ENCODE measurements at regions not wholly inside any gene's neighbourhood (a gene's known extent, or its start where the extent isn't known, plus 50 kb on each side); places are given as distances from the start of the nearest gene placed in this dataset.
A peak's percentile ranks its signal among the peaks of the same experiment; 100 is the strongest.

GRCh38 chr9:109619310-109619709 is 121.2 kb upstream of the PTPN3 start:
- DNase-seq (no peak), ATAC-seq (no peak)
- Histone ChIP-seq H3K27ac (no peak overlapping the region), H3K36me3 (no peaks in the 10 kb centered on the region), H3K4me3 (no peak overlapping the region), H3K27me3 (peaks cover 0 to 2% (median 0%) of the 10 kb centered on the region in 9 donors), H3K9me3 (peaks cover 0 to 11% (median 0%) of the 10 kb centered on the region in 12 donors), H3K4me1 (peaks cover 0 to 4% (median 0%) of the 10 kb centered on the region in 12 donors)
- TF ChIP-seq CTCF (IDR thresholded peaks at IDR 0.05) (no peak), POLR2A (IDR thresholded peaks at IDR 0.05) (no peak)
- intact Hi-C loops (cut with DNase I), result no loop called here
- WGBS, 4 donors, result 68 to 79% (median 74%) methylated on average over 3 of the region's 3 CpGs

GRCh38 chr9:109624143-109624542 is 126.0 kb upstream of the PTPN3 start:
- no peak overlapping the region for H3K27ac ChIP-seq
- H3K4me3 ChIP-seq, result no peak overlapping the region
- H3K36me3 ChIP-seq, result no peaks in the 10 kb centered on the region
- H3K27me3 ChIP-seq, result peaks cover 0 to 2% (median 0%) of the 10 kb centered on the region in 9 donors
- peak in 3 of 4 donors; percentile 46 to 67 (median 47) for ATAC-seq
- intact Hi-C loops (cut with DNase I), result no loop called here
- no peak for DNase-seq
- H3K9me3 ChIP-seq, result no peaks in the 10 kb centered on the region
- TF ChIP-seq POLR2A (IDR thresholded peaks at IDR 0.05), result no peak
- no peak for TF ChIP-seq CTCF (IDR thresholded peaks at IDR 0.05)
- WGBS, 4 donors, result 39 to 52% (median 44%) methylated on average over 3 of the region's 3 CpGs
- H3K4me1 ChIP-seq, result peaks cover 0 to 15% (median 2%) of the 10 kb centered on the region in 12 donors

GRCh38 chr9:109624896-109625295 is 126.8 kb upstream of the PTPN3 start:
- Histone ChIP-seq H3K36me3 (no peaks in the 10 kb centered on the region), H3K4me3 (no peak overlapping the region), H3K27me3 (peaks cover 0 to 2% (median 0%) of the 10 kb centered on the region in 9 donors), H3K4me1 (peaks cover 0 to 15% (median 2%) of the 10 kb centered on the region in 12 donors), H3K9me3 (no peaks in the 10 kb centered on the region), H3K27ac (no peak overlapping the region)
- WGBS, 4 donors, result 60 to 73% (median 66%) methylated on average over 1 of the region's 1 CpG
- intact Hi-C loops (cut with DNase I), result loop anchor here in 1 of 10 donors (5.0 kb wide), 1 partner anchor 33 kb away; no protein-coding TSS in a partner anchor
- ATAC-seq, result no peak
- TF ChIP-seq POLR2A (IDR thresholded peaks at IDR 0.05) (no peak), CTCF (IDR thresholded peaks at IDR 0.05) (no peak)
- DNase-seq, result no peak

- no peaks in the 10 kb centered on the region for H3K27me3 ChIP-seq
- intact Hi-C loops (cut with DNase I), result loop anchor here in 1 of 10 donors (5.0 kb wide), 1 partner anchor 35 kb away; no protein-coding TSS in a partner anchor
- peak in 3 of 12 donors; percentile 11 to 38 (median 36) for TF ChIP-seq CTCF (IDR thresholded peaks at IDR 0.05)
- no peak for TF ChIP-seq POLR2A (IDR thresholded peaks at IDR 0.05)
- no peaks in the 10 kb centered on the region for H3K9me3 ChIP-seq
- peak; percentile 83 to 96 (median 92) for ATAC-seq
- peaks cover 0 to 15% (median 2%) of the 10 kb centered on the region in 12 donors for H3K4me1 ChIP-seq
- no peak overlapping the region for H3K4me3 ChIP-seq
- no peaks in the 10 kb centered on the region for H3K36me3 ChIP-seq
- DNase-seq, result peak in 4 of 5 donors; percentile 33 to 60 (median 48)
- 36 to 47% (median 43%) methylated on average over 4 of the region's 4 CpGs for WGBS, 4 donors
- no peak overlapping the region for H3K27ac ChIP-seq
Observed at GRCh38 chr9:109627042-109627441, 128.9 kb upstream of the PTPN3 start.

Measured in heart left ventricle (tissue), 16 donors.